ENCODE measurements at regions not wholly inside any gene's neighbourhood (a gene's known extent, or its start where the extent isn't known, plus 50 kb on each side); places are given as distances from the start of the nearest gene placed in this dataset.

GRCh38 chr13:66087269-66087710 is 1142.8 kb downstream of the PCDH9 start:
- TF ChIP-seq POLR2A (IDR thresholded peaks at IDR 0.05; ENCODE audit: low read length) (no peak), GATA1 (IDR thresholded peaks at IDR 0.05; ENCODE audit: low read depth, low read length) (no peak)
